ENCODE measurements at regions not wholly inside any gene's neighbourhood (a gene's known extent, or its start where the extent isn't known, plus 50 kb on each side); places are given as distances from the start of the nearest gene placed in this dataset.

- Histone ChIP-seq H4K20me1 (ENCODE audit: insufficient read depth, low read length, poor library complexity, severe bottlenecking) (no peaks in the 10 kb centered on the region), H3F3A (ENCODE audit: low read depth) (no peaks in the 10 kb centered on the region), H3K36me3 (ENCODE audit: insufficient read depth, low read length) (no peaks in the 10 kb centered on the region), H3K4me1 (ENCODE audit: insufficient read depth, low read length, poor library complexity, severe bottlenecking) (no peaks in the 10 kb centered on the region), H3K9me3 (ENCODE audit: insufficient read depth, low read depth, low read length) (peaks cover 8% of the 10 kb centered on the region; the same call in 1 of the 2 replicates), H3K4me2 (ENCODE audit: low read depth, low read length, poor library complexity, severe bottlenecking) (no peak overlapping the region), H3K79me2 (ENCODE audit: insufficient read depth, low read length) (no peaks in the 10 kb centered on the region), H3K9me2 (replicated peaks; ENCODE audit: low read depth, low read length) (no peaks in the 10 kb centered on the region), H3K4me3 (ENCODE audit: low read length, poor library complexity, severe bottlenecking) (no peak overlapping the region), H2AFZ (ENCODE audit: low read length) (no peak overlapping the region), H3K27me3 (ENCODE audit: insufficient read depth, low read length, poor library complexity, severe bottlenecking) (no peaks in the 10 kb centered on the region), H3K9ac (ENCODE audit: low read depth, low read length, poor library complexity, severe bottlenecking) (no peak overlapping the region)
- TF ChIP-seq CTCF (conservative IDR thresholded peaks at IDR 0.05; ENCODE audit: low read length), result no peak
- no peak for TF ChIP-seq EZH2phosphoT487 (IDR thresholded peaks at IDR 0.05; ENCODE audit: borderline replicate concordance)
These were observed 1481.4 kb downstream of the BRD1 start for GRCh38 chr22:48346311-48346710.

GRCh38 chr22:48345631-48346030 is 1482.0 kb downstream of the BRD1 start:
- no peak for TF ChIP-seq CTCF (conservative IDR thresholded peaks at IDR 0.05; ENCODE audit: low read length)
- TF ChIP-seq EZH2phosphoT487 (IDR thresholded peaks at IDR 0.05; ENCODE audit: borderline replicate concordance), result no peak
- peaks cover 5% of the 10 kb centered on the region; the same call in 1 of the 2 replicates for H3K9me3 ChIP-seq (ENCODE audit: insufficient read depth, low read depth, low read length)
- no peaks in the 10 kb centered on the region for H3K4me1 ChIP-seq (ENCODE audit: insufficient read depth, low read length, poor library complexity, severe bottlenecking)
- no peaks in the 10 kb centered on the region for H3K79me2 ChIP-seq (ENCODE audit: insufficient read depth, low read length)
- no peaks in the 10 kb centered on the region for H3K27me3 ChIP-seq (ENCODE audit: insufficient read depth, low read length, poor library complexity, severe bottlenecking)
- H2AFZ ChIP-seq (ENCODE audit: low read length), result no peak overlapping the region
- no peaks in the 10 kb centered on the region for H4K20me1 ChIP-seq (ENCODE audit: insufficient read depth, low read length, poor library complexity, severe bottlenecking)
- no peaks in the 10 kb centered on the region for H3K36me3 ChIP-seq (ENCODE audit: insufficient read depth, low read length)
- H3K4me3 ChIP-seq (ENCODE audit: low read length, poor library complexity, severe bottlenecking), result no peak overlapping the region
- no peak overlapping the region for H3K9ac ChIP-seq (ENCODE audit: low read depth, low read length, poor library complexity, severe bottlenecking)
- H3K9me2 ChIP-seq (replicated peaks; ENCODE audit: low read depth, low read length), result no peaks in the 10 kb centered on the region
- no peak overlapping the region for H3K4me2 ChIP-seq (ENCODE audit: low read depth, low read length, poor library complexity, severe bottlenecking)
- H3F3A ChIP-seq (ENCODE audit: low read depth), result no peaks in the 10 kb centered on the region

- no peaks in the 10 kb centered on the region for H4K20me1 ChIP-seq (ENCODE audit: insufficient read depth, low read length, poor library complexity, severe bottlenecking)
- H3K4me2 ChIP-seq (ENCODE audit: low read depth, low read length, poor library complexity, severe bottlenecking), result no peak overlapping the region
- H3K9me3 ChIP-seq (ENCODE audit: insufficient read depth, low read depth, low read length), result peaks cover 5% of the 10 kb centered on the region; the same call in 1 of the 2 replicates
- H3K4me1 ChIP-seq (ENCODE audit: insufficient read depth, low read length, poor library complexity, severe bottlenecking), result no peaks in the 10 kb centered on the region
- no peak for TF ChIP-seq CTCF (conservative IDR thresholded peaks at IDR 0.05; ENCODE audit: low read length)
- no peak for TF ChIP-seq EZH2phosphoT487 (IDR thresholded peaks at IDR 0.05; ENCODE audit: borderline replicate concordance)
- no peaks in the 10 kb centered on the region for H3F3A ChIP-seq (ENCODE audit: low read depth)
- no peak overlapping the region for H3K4me3 ChIP-seq (ENCODE audit: low read length, poor library complexity, severe bottlenecking)
- H3K79me2 ChIP-seq (ENCODE audit: insufficient read depth, low read length), result no peaks in the 10 kb centered on the region
- no peak overlapping the region for H2AFZ ChIP-seq (ENCODE audit: low read length)
- no peak overlapping the region for H3K9ac ChIP-seq (ENCODE audit: low read depth, low read length, poor library complexity, severe bottlenecking)
- no peaks in the 10 kb centered on the region for H3K9me2 ChIP-seq (replicated peaks; ENCODE audit: low read depth, low read length)
- H3K27me3 ChIP-seq (ENCODE audit: insufficient read depth, low read length, poor library complexity, severe bottlenecking), result no peaks in the 10 kb centered on the region
- H3K36me3 ChIP-seq (ENCODE audit: insufficient read depth, low read length), result no peaks in the 10 kb centered on the region
These were observed 1484.2 kb downstream of the BRD1 start for GRCh38 chr22:48343461-48343860.
